OCI-LY7 (cell line): ENCODE measurements at regions not wholly inside any gene's neighbourhood (a gene's known extent, or its start where the extent isn't known, plus 50 kb on each side); places are given as distances from the start of the nearest gene placed in this dataset.

Source experiments
- CTCF ChIP-seq: fragments of 200-600 bp; sonication (generic); conservative IDR thresholded peaks from 2 replicates; pipeline ENCODE4 v1.5.1; 2014; ENCODE audit warnings: mild to moderate bottlenecking, antibody characterized with exemption, low read length, moderate library complexity, mixed read lengths
- EZH2phosphoT487 ChIP-seq: fragments of 200-600 bp; sonication (generic); IDR thresholded peaks from 2 replicates; pipeline ENCODE4 v1.6.1; 2018; ENCODE audit warnings: low read depth, borderline replicate concordance, mild to moderate bottlenecking, mixed run types, antibody characterized with exemption, low read length, moderate library complexity, mixed read lengths

GRCh38 chr12:39043424-39043822 is 138.0 kb upstream of the CPNE8 start:
- no peak for TF ChIP-seq CTCF
- no peak for TF ChIP-seq EZH2phosphoT487
